Endothelial cell of umbilical vein (primary cell): ENCODE measurements at regions not wholly inside any gene's neighbourhood (a gene's known extent, or its start where the extent isn't known, plus 50 kb on each side); places are given as distances from the start of the nearest gene placed in this dataset.

Experiments
- BruUV-seq: library from RNA; stranded (reverse); fragments of 400-500 nt; replicated peaks from 2 replicates; lab custom pipeline; 2021; lab: Mats Ljungman, UMichigan
- CTCF ChIA-PET: fragments of 300-600, 350-600 bp; sonication (Branson Sonifier 250); formaldehyde crosslinking; loops from one replicate; lab custom pipeline; 2021; ENCODE audit warnings: antibody characterized with exemption, inconsistent platforms; lab: Charles Lee
- POLR2A ChIA-PET: fragments of 300-600, 350-600 bp; sonication (Branson Sonifier 250); formaldehyde crosslinking; loops from one replicate; lab custom pipeline; 2021; ENCODE audit warnings: antibody characterized with exemption, inconsistent platforms; lab: Charles Lee
- DNase-seq: peaks from one replicate; pipeline ENCODE4 v3.0.0-alpha.2; 2011; ENCODE audit warnings: low read depth, low spot score
- FAIRE-seq: peaks from 2 replicates; lab custom pipeline; 2011; peaks lifted over from hg19 to GRCh38; lab: Jason Lieb, UNC
- H2AFZ ChIP-seq: 2 replicates; pipeline ENCODE4 v1.6.0; 2012; ENCODE audit warnings: low read depth, low read length, control low read depth, inconsistent platforms
- H3K27ac ChIP-seq: 2 replicates; pipeline ENCODE4 v1.5.1; 2011; ENCODE audit warnings: low read depth, mild to moderate bottlenecking, control low read depth, low read length, moderate library complexity; ENCODE audit not compliant: insufficient read depth
- H3K27me3 ChIP-seq, 2 experiments: 2 replicates each; pipeline versions ENCODE4 v1.6.0 to v1.6.1; 2011; ENCODE audit warnings: low read length in 2 of 2, mixed read lengths in 1 of 2; ENCODE audit not compliant: control insufficient read depth in 2 of 2, insufficient read depth in 2 of 2
- H3K36me3 ChIP-seq, 2 experiments: 2 replicates in 1 of 2; 3 replicates in 1 of 2; pipeline ENCODE4 v1.5.1; 2011; ENCODE audit warnings: low read length in 2 of 2, mild to moderate bottlenecking in 1 of 2, moderate library complexity in 1 of 2; ENCODE audit not compliant: control insufficient read depth in 2 of 2, insufficient read depth in 2 of 2; ENCODE audit errors: extremely low read depth in 1 of 2
- H3K4me1 ChIP-seq: 3 replicates; pipeline ENCODE4 v1.5.1; 2011; ENCODE audit warnings: mild to moderate bottlenecking, low read length; ENCODE audit not compliant: control insufficient read depth, insufficient read depth; ENCODE audit errors: extremely low read depth
- H3K4me2 ChIP-seq: 2 replicates; pipeline ENCODE4 v1.6.1; 2011; ENCODE audit warnings: low read length, control low read depth, mixed read lengths; ENCODE audit not compliant: insufficient read depth
- H3K4me3 ChIP-seq, 3 experiments: fragments of 200-600 bp in 1 of 3; sonication (generic), shearing (Covaris generic) in 1 of 3; replicated peaks in 1 of 3; 2 replicates each; pipeline ENCODE4 v1.5.1; 2011 to 2016; ENCODE audit warnings: control low read depth in 3 of 3, low read length in 3 of 3, mild to moderate bottlenecking in 2 of 3, inconsistent platforms in 1 of 3, low read depth in 1 of 3, moderate library complexity in 1 of 3; ENCODE audit not compliant: insufficient read depth in 1 of 3
- H3K79me2 ChIP-seq: 2 replicates; pipeline ENCODE4 v1.6.0; 2012; ENCODE audit warnings: low read length, inconsistent platforms; ENCODE audit not compliant: control insufficient read depth, insufficient read depth
- H3K9ac ChIP-seq: replicated peaks from 2 replicates; pipeline ENCODE3; 2011; ENCODE audit warnings: low read length, control low read depth; ENCODE audit not compliant: insufficient read depth; ENCODE audit errors: extremely low read depth
- H3K9me1 ChIP-seq: replicated peaks from 3 replicates; pipeline ENCODE4 v1.6.0; 2011; ENCODE audit warnings: mild to moderate bottlenecking, low read length; ENCODE audit not compliant: control insufficient read depth, insufficient read depth; ENCODE audit errors: extremely low read depth
- H3K9me3 ChIP-seq: replicated peaks from 2 replicates; pipeline ENCODE4 v1.5.1; 2012; ENCODE audit warnings: low read length, inconsistent platforms; ENCODE audit not compliant: control insufficient read depth, insufficient read depth
- H4K20me1 ChIP-seq: replicated peaks from 2 replicates; pipeline ENCODE3; 2011; ENCODE audit warnings: mild to moderate bottlenecking, low read length; ENCODE audit not compliant: control insufficient read depth, insufficient read depth; ENCODE audit errors: extremely low read depth
- CTCF ChIP-seq, 2 donors: IDR thresholded peaks; 1 replicate in 1 of 2; 2 replicates in 1 of 2; pipeline ENCODE4 v1.5.1; 2011; ENCODE audit warnings: low read length in 2 of 2, mild to moderate bottlenecking in 2 of 2, moderate library complexity in 2 of 2, control low read depth in 1 of 2, inconsistent platforms in 1 of 2, low read depth in 1 of 2; ENCODE audit not compliant: insufficient read depth in 1 of 2; ENCODE audit errors: extremely low read depth in 1 of 2
- EZH2 ChIP-seq: IDR thresholded peaks from 2 replicates; pipeline ENCODE4 v1.6.1; 2012; ENCODE audit warnings: borderline replicate concordance, low read depth, mild to moderate bottlenecking, moderate library complexity, low read length, inconsistent platforms; ENCODE audit not compliant: severe bottlenecking
- FOS ChIP-seq: IDR thresholded peaks from 2 replicates; pipeline ENCODE4 v1.6.1; 2011; ENCODE audit warnings: mild to moderate bottlenecking, low read length, moderate library complexity, borderline replicate concordance; ENCODE audit not compliant: insufficient read depth
- JUN ChIP-seq: IDR thresholded peaks from 2 replicates; pipeline ENCODE4 v1.6.1; 2011; ENCODE audit warnings: borderline replicate concordance, low read depth; ENCODE audit not compliant: insufficient read length, insufficient read depth
- MAX ChIP-seq: IDR thresholded peaks from 2 replicates; pipeline ENCODE4 v1.6.1; 2011; ENCODE audit not compliant: insufficient read depth, insufficient read length
- POLR2A ChIP-seq: IDR thresholded peaks from 2 replicates; pipeline ENCODE4 v1.6.1; 2012; ENCODE audit warnings: low read depth, mild to moderate bottlenecking, control low read depth, low read length
- POLR2AphosphoS5 ChIP-seq: IDR thresholded peaks from 2 replicates; pipeline ENCODE4 v1.6.1; 2012; ENCODE audit warnings: low read depth, mild to moderate bottlenecking, control low read depth, low read length, moderate library complexity; ENCODE audit not compliant: insufficient read depth
- dilution Hi-C: fragments of 300-500 bp; cut with MboI; formaldehyde crosslinking; loops from one replicate; pipeline ENCODE4 v1.15.0; 2019; ENCODE audit warnings: low sequenced_read_pairs; ENCODE audit not compliant: extremely low pct_ligation_motif_present
- intact Hi-C: fragments of 100-400 bp; cut with micrococcal nuclease; formaldehyde crosslinking; loops from one replicate; pipeline ENCODE4 v1.10.0; 2022

GRCh38 chr2:189247276-189247675 is 67.7 kb upstream of the COL5A2 start:
- Histone ChIP-seq H3K79me2 (no peaks in the 10 kb centered on the region), H3K4me2 (no peak overlapping the region), H3K36me3 (no peaks in the 10 kb centered on the region), H3K4me1 (no peaks in the 10 kb centered on the region), H3K4me3 (no peak overlapping the region), H3K9ac (no peak overlapping the region), H2AFZ (no peak overlapping the region), H3K9me3 (no peaks in the 10 kb centered on the region), H4K20me1 (no peaks in the 10 kb centered on the region), H3K27me3 (no peaks in the 10 kb centered on the region), H3K9me1 (no peaks in the 10 kb centered on the region), H3K27ac (no peak overlapping the region)
- dilution Hi-C loops (no loop called here), intact Hi-C loops (no loop called here)
- ChIA-PET POLR2A (no interaction called here), CTCF (interaction anchor here (0.7 to 1.7 kb wide), 4 partner anchors 9 to 227 kb away, joined by 3 to 5 read pairs (median 4); no protein-coding TSS in a partner anchor)
- BruUV-seq = no TSS peak
- FAIRE-seq = no peak
- no peak for DNase-seq
- TF ChIP-seq MAX = no peak
- no peak for TF ChIP-seq FOS
- TF ChIP-seq POLR2AphosphoS5 = no peak
- TF ChIP-seq CTCF (IDR thresholded peaks at IDR 0.05; ENCODE audit: extremely low read depth in 1 of 2, insufficient read depth in 1 of 2, low read depth in 1 of 2, low read length in 2 of 2) = no peak
- TF ChIP-seq JUN = no peak
- no peak for TF ChIP-seq EZH2
- TF ChIP-seq POLR2A = no peak
